KMS-11 (cell line): ENCODE measurements at regions not wholly inside any gene's neighbourhood (a gene's known extent, or its start where the extent isn't known, plus 50 kb on each side); places are given as distances from the start of the nearest gene placed in this dataset.

Experiments used
- H2AFZ ChIP-seq: fragments of 200-600 bp; sonication (generic); 2 replicates; pipeline ENCODE4 v1.6.1; 2016; ENCODE audit warnings: antibody characterized with exemption, mixed run types, low read depth
- H3K27ac ChIP-seq: fragments of 200-600 bp; sonication (generic); 2 replicates; pipeline ENCODE4 v1.6.1; 2016; ENCODE audit warnings: mild to moderate bottlenecking, mixed run types
- H3K27me3 ChIP-seq: fragments of 200-600 bp; sonication (generic); 2 replicates; pipeline ENCODE4 v1.6.1; 2017; ENCODE audit warnings: mild to moderate bottlenecking, low read depth, mixed run types, moderate library complexity; ENCODE audit not compliant: insufficient read depth
- H3K36me3 ChIP-seq: fragments of 200-600 bp; sonication (generic); 2 replicates; pipeline ENCODE4 v1.6.1; 2017; ENCODE audit warnings: mild to moderate bottlenecking, mixed run types; ENCODE audit not compliant: insufficient read depth
- H3K4me1 ChIP-seq: fragments of 200-600 bp; sonication (generic); 2 replicates; pipeline ENCODE4 v1.6.1; 2016; ENCODE audit warnings: mild to moderate bottlenecking, low read depth, mixed run types; ENCODE audit not compliant: poor library complexity, severe bottlenecking
- H3K4me2 ChIP-seq: fragments of 200-600 bp; sonication (generic); 2 replicates; pipeline ENCODE4 v1.7.0; 2016; ENCODE audit warnings: mild to moderate bottlenecking, mixed run types
- H3K4me3 ChIP-seq: fragments of 200-600 bp; sonication (generic); IDR thresholded peaks from 2 replicates; pipeline ENCODE4 v1.6.1; 2017; ENCODE audit warnings: low read depth, low read length, mixed read lengths; ENCODE audit not compliant: insufficient read depth
- H3K79me2 ChIP-seq: fragments of 200-600 bp; sonication (generic); 2 replicates; pipeline ENCODE4 v1.6.1; 2016; ENCODE audit warnings: low read depth, mixed run types; ENCODE audit not compliant: insufficient read depth
- H3K9ac ChIP-seq: fragments of 200-600 bp; sonication (generic); 2 replicates; pipeline ENCODE4 v1.6.1; 2016; ENCODE audit warnings: mild to moderate bottlenecking, mixed run types
- H4K20me1 ChIP-seq: fragments of 200-600 bp; sonication (generic); 2 replicates; pipeline ENCODE4 v1.6.1; 2016; ENCODE audit warnings: mild to moderate bottlenecking, mixed run types; ENCODE audit not compliant: insufficient read depth
- CTCF ChIP-seq: fragments of 200-600 bp; sonication (generic); conservative IDR thresholded peaks from 2 replicates; pipeline ENCODE4 v1.6.1; 2017; ENCODE audit warnings: low read depth, mild to moderate bottlenecking, antibody characterized with exemption, low read length, moderate library complexity, mixed read lengths

DNA sequence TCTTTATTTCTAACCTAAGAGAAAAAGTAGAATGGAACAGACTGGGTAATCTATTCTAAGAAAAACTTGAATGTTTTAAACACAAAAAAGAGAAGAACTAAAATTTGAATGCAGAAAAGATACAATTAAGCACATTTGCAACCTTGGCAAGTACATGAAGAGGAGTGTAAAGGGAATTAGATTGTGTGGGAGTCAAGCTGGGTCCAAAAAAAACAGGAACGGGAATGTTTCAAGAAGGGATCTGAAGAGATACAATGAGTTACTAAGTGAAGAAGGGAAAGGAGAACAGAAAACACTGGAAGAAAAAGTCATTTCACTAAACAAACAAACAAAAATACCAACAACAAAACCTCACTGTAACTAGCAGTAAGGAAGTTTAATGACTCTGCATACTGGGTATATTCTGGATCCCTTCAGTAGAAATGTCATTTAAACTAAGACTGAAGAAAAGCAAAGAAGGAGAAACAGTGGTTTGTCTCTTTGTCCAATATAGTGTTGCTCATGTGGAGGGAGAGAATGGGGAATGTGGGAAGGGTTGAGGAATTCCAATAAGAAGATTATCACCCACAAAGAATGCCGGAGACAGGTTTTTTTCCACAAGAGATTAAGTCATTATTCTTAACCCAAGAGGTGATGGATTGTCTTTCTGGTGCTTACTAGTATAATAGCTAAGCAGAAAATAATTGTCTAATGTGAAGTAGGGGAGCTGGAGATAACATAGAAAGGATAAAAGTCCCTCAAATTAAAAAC is 50.4 kb upstream of the PTPN13 start:
- H2AFZ ChIP-seq = peak overlapping the region; percentile 55
- peak overlapping the region; percentile 26; the same call in 1 of the 2 replicates for H3K27ac ChIP-seq
- H3K79me2 ChIP-seq = no peaks in the 10 kb centered on the region
- no peak for TF ChIP-seq CTCF
- peaks cover 24% of the 10 kb centered on the region for H3K4me1 ChIP-seq
- peak overlapping the region; percentile 47; the same call in 1 of the 2 replicates for H3K4me2 ChIP-seq
- peak overlapping the region; percentile 54 for H3K4me3 ChIP-seq
- no peaks in the 10 kb centered on the region for H3K36me3 ChIP-seq
- H3K9ac ChIP-seq = no peak overlapping the region
- H4K20me1 ChIP-seq = no peaks in the 10 kb centered on the region
- H3K27me3 ChIP-seq = no peaks in the 10 kb centered on the region

DNA sequence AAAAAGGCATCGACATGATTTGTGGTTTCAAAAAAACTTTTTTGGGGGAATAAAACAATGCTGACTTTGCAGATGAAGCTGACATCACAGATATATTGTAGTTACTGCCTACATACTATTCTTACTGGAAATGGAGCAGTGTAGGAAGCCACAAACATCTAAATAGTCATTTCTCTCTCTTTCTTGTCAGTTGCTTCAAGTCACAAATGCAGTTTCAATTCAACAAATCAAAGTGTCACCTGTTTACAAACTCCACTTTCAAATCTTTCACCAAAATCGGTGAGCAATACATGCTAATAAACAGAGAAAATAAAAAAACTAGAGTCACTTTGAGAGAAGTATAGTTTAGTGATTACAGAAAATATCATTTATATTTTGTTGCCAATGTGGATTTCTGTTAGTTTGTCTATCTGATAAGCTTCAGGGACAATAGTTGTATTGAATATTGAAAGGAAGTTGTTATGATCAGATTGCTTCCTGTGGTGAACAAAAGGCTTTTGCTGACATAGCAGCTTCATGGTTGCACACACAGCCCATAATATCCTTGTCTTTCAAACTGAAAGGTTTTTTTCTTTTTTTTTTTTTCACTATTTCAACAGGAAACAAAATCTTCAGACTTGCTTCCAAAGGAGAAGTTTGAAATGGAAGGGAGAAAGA is 49.7 kb upstream of the PTPN13 start:
- TF ChIP-seq CTCF = no peak
- H3K36me3 ChIP-seq = no peaks in the 10 kb centered on the region
- peak overlapping the region; percentile 47 for H3K4me2 ChIP-seq
- peak overlapping the region; percentile 55 for H2AFZ ChIP-seq
- peak overlapping the region; percentile 26 for H3K27ac ChIP-seq
- H3K79me2 ChIP-seq = no peaks in the 10 kb centered on the region
- H3K4me1 ChIP-seq = peaks cover 24% of the 10 kb centered on the region
- no peaks in the 10 kb centered on the region for H3K27me3 ChIP-seq
- no peaks in the 10 kb centered on the region for H4K20me1 ChIP-seq
- H3K4me3 ChIP-seq = peak overlapping the region; percentile 54
- peak overlapping the region; percentile 1; the same call in 1 of the 2 replicates for H3K9ac ChIP-seq
